Uterus (tissue), 3 donors: ENCODE measurements at regions not wholly inside any gene's neighbourhood (a gene's known extent, or its start where the extent isn't known, plus 50 kb on each side); places are given as distances from the start of the nearest gene placed in this dataset.
A peak's percentile ranks its signal among the peaks of the same experiment; 100 is the strongest.

ENCODE experiments used
- DNase-seq, 2 donors: peaks; one replicate each; pipeline ENCODE4 v3.0.0-alpha.2; 2019 to 2020
- H3K27ac ChIP-seq, 2 donors: fragments of 200-600 bp; sonication (generic); 1 replicate in 1 of 2; 2 replicates in 1 of 2; pipeline ENCODE4 v1.5.1; 2016 to 2018
- H3K27me3 ChIP-seq, 2 donors: fragments of 200-600 bp; sonication (generic); one replicate each; pipeline ENCODE4 v1.5.1; 2018 to 2019; ENCODE audit warnings: control low read depth in 1 of 2
- H3K36me3 ChIP-seq, 2 donors: fragments of 200-600 bp; sonication (generic); one replicate each; pipeline ENCODE4 v1.5.1; 2019; ENCODE audit warnings: control low read depth in 1 of 2
- H3K4me1 ChIP-seq, 2 donors: fragments of 200-600 bp; sonication (generic); one replicate each; pipeline ENCODE4 v1.5.1; 2018 to 2019; ENCODE audit warnings: control low read depth in 1 of 2
- H3K4me3 ChIP-seq, 2 donors: fragments of 200-600 bp; sonication (generic); 1 replicate in 1 of 2; 2 replicates in 1 of 2; pipeline ENCODE4 v1.5.1; 2018 to 2019; ENCODE audit warnings: mild to moderate bottlenecking in 1 of 2
- H3K9me3 ChIP-seq, 2 donors: fragments of 200-600 bp; sonication (generic); one replicate each; pipeline ENCODE4 v1.5.1; 2019; ENCODE audit warnings: control low read depth in 1 of 2
- CTCF ChIP-seq, 4 experiments: fragments of 200-600 bp in 2 of 4; fragments of 450-650 bp in 2 of 4; sonication (generic) in 2 of 4; IDR thresholded peaks; one replicate each; pipeline ENCODE4 v1.5.1; 2016 to 2019; ENCODE audit warnings: antibody characterized with exemption in 4 of 4, mild to moderate bottlenecking in 2 of 4, moderate library complexity in 1 of 4
- POLR2A ChIP-seq, 2 donors: fragments of 450-650 bp; IDR thresholded peaks; one replicate each; pipeline ENCODE4 v1.6.1; 2016; ENCODE audit warnings: antibody characterized with exemption in 2 of 2, mild to moderate bottlenecking in 1 of 2, moderate library complexity in 1 of 2
- intact Hi-C: fragments of 100-400 bp; cut with DNase I; formaldehyde crosslinking; loops from one replicate; pipeline ENCODE4 v1.15.1; 2023; ENCODE audit warnings: low total_unique reads
- donor health status: DM: yes; HTN: yes; CAD: no.

DNA sequence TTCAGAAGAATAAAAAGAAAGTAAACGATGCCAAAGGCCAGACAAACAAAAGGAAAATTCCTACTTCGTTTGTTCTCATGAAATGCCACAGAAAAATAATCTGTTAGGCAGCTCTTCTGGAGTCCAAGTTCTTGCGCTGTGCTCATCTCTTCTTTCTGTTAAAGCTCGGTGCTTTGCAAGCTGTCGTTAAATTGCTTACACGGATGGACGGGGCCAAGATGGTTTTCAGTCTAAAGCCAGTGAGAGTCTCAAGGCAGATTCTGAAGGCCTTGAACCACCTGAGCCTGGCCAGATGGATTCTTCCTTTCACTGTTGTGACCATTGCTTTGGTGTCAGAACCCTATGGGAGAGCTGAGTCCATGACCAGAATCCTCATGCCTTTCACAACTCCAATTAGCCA lies 97.6 kb upstream of the RMDN2 start:
- H3K4me1 ChIP-seq, result no peaks in the 10 kb centered on the region
- H3K27ac ChIP-seq, result peak overlapping the region; percentile 5 to 28
- H3K27me3 ChIP-seq, result no peaks in the 10 kb centered on the region
- intact Hi-C loops, result no loop called here
- H3K36me3 ChIP-seq, result no peaks in the 10 kb centered on the region
- H3K9me3 ChIP-seq, result no peaks in the 10 kb centered on the region
- no peak for DNase-seq
- no peak overlapping the region for H3K4me3 ChIP-seq
- TF ChIP-seq CTCF (IDR thresholded peaks at IDR 0.05), result no peak
- no peak for TF ChIP-seq POLR2A (IDR thresholded peaks at IDR 0.05)

DNA sequence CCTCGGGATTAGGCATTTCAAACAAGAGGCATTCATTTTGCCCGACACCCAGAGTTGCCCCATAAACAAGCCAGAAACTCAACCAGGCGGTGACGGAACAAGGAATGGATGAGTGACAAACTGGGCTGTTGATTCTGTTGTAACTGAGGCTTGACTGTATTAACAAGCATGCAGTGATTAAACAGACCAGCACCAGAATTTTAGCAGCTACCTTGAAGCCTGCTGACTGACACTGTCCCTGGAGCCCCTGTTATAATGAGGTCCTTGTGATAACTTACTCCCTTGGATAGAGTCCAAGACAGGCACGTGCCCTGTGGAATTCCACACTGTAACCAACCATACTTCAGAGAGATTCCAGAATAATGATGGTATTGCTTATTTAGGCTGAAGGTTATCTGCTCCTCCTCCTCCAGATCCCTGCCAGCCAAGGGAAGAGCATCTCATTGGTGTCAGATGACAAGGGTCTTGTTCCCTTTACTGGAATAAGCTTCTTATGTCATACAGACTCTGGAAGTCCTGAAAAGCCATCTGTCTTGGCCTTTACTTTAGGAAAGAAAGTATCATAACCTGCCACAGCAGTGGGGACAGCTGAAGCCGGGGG lies 97.1 kb upstream of the RMDN2 start:
- H3K27me3 ChIP-seq, result no peaks in the 10 kb centered on the region
- intact Hi-C loops, result no loop called here
- no peaks in the 10 kb centered on the region for H3K4me1 ChIP-seq
- H3K9me3 ChIP-seq, result no peaks in the 10 kb centered on the region
- H3K4me3 ChIP-seq, result no peak overlapping the region
- no peaks in the 10 kb centered on the region for H3K36me3 ChIP-seq
- no peak for DNase-seq
- TF ChIP-seq POLR2A (IDR thresholded peaks at IDR 0.05) (no peak), CTCF (IDR thresholded peaks at IDR 0.05) (no peak)
- H3K27ac ChIP-seq, result peak overlapping the region; percentile 70 to 74

DNA sequence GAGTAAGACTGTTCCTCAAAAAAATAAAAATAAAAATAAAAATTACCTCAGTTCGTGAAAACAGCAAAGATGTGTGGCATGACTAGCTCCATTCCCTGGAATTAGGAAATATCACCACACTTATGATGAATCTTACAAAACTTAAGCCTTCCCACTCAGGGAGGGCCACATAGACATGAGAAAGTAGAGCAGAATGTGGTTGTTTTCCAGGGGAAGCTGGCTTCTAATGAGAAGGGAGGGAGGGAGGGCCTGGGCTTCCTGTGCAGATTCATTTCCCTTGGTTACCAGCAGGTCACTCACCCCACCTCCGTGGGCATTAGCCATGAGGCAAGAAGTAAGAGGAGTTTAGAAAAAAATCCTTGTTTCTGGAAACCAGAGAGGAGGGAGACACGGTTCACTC lies 95.9 kb upstream of the RMDN2 start:
- H3K27me3 ChIP-seq, result no peaks in the 10 kb centered on the region
- intact Hi-C loops, result no loop called here
- no peaks in the 10 kb centered on the region for H3K4me1 ChIP-seq
- no peak overlapping the region for H3K4me3 ChIP-seq
- DNase-seq, result peak; percentile 36 to 77
- no peaks in the 10 kb centered on the region for H3K36me3 ChIP-seq
- TF ChIP-seq CTCF (IDR thresholded peaks at IDR 0.05) (no peak), POLR2A (IDR thresholded peaks at IDR 0.05) (no peak)
- H3K27ac ChIP-seq, result peak overlapping the region; percentile 70 to 74
- H3K9me3 ChIP-seq, result no peaks in the 10 kb centered on the region

GRCh38 chr2:37829616-37830395 lies 95.3 kb upstream of the RMDN2 start:
- Histone ChIP-seq H3K9me3 (no peaks in the 10 kb centered on the region), H3K4me3 (no peak overlapping the region), H3K4me1 (no peaks in the 10 kb centered on the region), H3K36me3 (no peaks in the 10 kb centered on the region), H3K27me3 (no peaks in the 10 kb centered on the region), H3K27ac (peak overlapping the region; percentile 70 to 74)
- DNase-seq, result no peak
- intact Hi-C loops, result loop anchor here (5.0 kb wide), 1 partner anchor 418 kb away; no protein-coding TSS in a partner anchor
- TF ChIP-seq POLR2A (IDR thresholded peaks at IDR 0.05) (no peak), CTCF (IDR thresholded peaks at IDR 0.05) (no peak)

GRCh38 chr2:37830636-37831035 lies 94.5 kb upstream of the RMDN2 start:
- intact Hi-C loops, result loop anchor here (5.0 kb wide), 1 partner anchor 418 kb away; no protein-coding TSS in a partner anchor
- Histone ChIP-seq H3K27ac (peak overlapping the region; percentile 60 to 74), H3K4me1 (no peaks in the 10 kb centered on the region)

More at GRCh38 chr2:37830636-37831035, 94.5 kb upstream of the RMDN2 start:
- TF ChIP-seq CTCF (IDR thresholded peaks at IDR 0.05), result no peak
- TF ChIP-seq POLR2A (IDR thresholded peaks at IDR 0.05), result no peak
- no peaks in the 10 kb centered on the region for H3K9me3 ChIP-seq
- H3K36me3 ChIP-seq, result no peaks in the 10 kb centered on the region
- no peak overlapping the region for H3K4me3 ChIP-seq
- no peaks in the 10 kb centered on the region for H3K27me3 ChIP-seq
- DNase-seq, result no peak
